ENCODE measurements at regions not wholly inside any gene's neighbourhood (a gene's known extent, or its start where the extent isn't known, plus 50 kb on each side); places are given as distances from the start of the nearest gene placed in this dataset.

DNA sequence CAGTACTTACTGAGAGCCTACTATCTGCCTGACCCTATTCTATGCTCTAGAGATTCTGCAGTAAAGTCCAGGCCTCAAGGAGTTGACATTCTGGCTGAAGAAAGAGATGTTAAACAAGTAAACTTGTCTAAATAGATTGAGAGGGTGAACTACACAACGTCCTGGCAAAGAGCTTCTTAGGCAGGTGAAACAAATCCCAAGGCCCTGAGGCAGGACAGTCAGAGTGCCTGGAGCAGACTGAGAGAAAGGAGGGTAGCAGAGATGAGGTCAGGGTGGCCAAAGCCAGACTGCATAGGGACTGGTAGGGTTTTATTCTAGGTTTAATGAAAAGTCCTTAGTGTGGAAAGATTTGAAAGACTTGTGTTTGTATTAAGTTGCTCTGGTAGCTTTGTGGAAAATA is 84.5 kb upstream of the ATP11B start:
- H3K27ac ChIP-seq (ENCODE audit: low read depth, low read length), result no peak overlapping the region
- H3K27me3 ChIP-seq (ENCODE audit: insufficient read depth, low read length), result no peaks in the 10 kb centered on the region
- no peak overlapping the region for H2AFZ ChIP-seq (ENCODE audit: low read depth, low read length)
- Mint-ChIP-seq H3K27me3 (ENCODE audit: low read depth, unreplicated experiment) (peaks cover 2% of the 10 kb centered on the region), H3K27ac (ENCODE audit: unreplicated experiment) (no peak overlapping the region), H3K9me3 (ENCODE audit: unreplicated experiment) (no peaks in the 10 kb centered on the region), H3K4me3 (ENCODE audit: unreplicated experiment) (no peak overlapping the region), H3K4me1 (ENCODE audit: low read depth, unreplicated experiment) (no peaks in the 10 kb centered on the region), H3K36me3 (ENCODE audit: low read depth, unreplicated experiment) (no peaks in the 10 kb centered on the region)
- H3K9me3 ChIP-seq (ENCODE audit: insufficient read depth, low read depth, low read length), result no peaks in the 10 kb centered on the region
- H4K20me1 ChIP-seq (ENCODE audit: insufficient read depth, low read length), result no peaks in the 10 kb centered on the region
- H3K4me1 ChIP-seq (ENCODE audit: insufficient read depth, low read length), result no peaks in the 10 kb centered on the region
- H3K4me2 ChIP-seq (ENCODE audit: low read length), result no peak overlapping the region
- TF ChIP-seq, protein P1, sequence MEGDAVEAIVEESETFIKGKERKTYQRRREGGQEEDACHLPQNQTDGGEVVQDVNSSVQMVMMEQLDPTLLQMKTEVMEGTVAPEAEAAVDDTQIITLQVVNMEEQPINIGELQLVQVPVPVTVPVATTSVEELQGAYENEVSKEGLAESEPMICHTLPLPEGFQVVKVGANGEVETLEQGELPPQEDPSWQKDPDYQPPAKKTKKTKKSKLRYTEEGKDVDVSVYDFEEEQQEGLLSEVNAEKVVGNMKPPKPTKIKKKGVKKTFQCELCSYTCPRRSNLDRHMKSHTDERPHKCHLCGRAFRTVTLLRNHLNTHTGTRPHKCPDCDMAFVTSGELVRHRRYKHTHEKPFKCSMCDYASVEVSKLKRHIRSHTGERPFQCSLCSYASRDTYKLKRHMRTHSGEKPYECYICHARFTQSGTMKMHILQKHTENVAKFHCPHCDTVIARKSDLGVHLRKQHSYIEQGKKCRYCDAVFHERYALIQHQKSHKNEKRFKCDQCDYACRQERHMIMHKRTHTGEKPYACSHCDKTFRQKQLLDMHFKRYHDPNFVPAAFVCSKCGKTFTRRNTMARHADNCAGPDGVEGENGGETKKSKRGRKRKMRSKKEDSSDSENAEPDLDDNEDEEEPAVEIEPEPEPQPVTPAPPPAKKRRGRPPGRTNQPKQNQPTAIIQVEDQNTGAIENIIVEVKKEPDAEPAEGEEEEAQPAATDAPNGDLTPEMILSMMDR (IDR thresholded peaks at IDR 0.05; ENCODE audit: insufficient read depth, low read depth, low read length), result no peak
- TF ChIP-seq EZH2 (IDR thresholded peaks at IDR 0.05; ENCODE audit: insufficient read depth, low read length), result no peak
- no peak overlapping the region for H3K9ac ChIP-seq (ENCODE audit: low read length)
- DNase-seq (ENCODE audit: low read depth) (no peak), FAIRE-seq (no peak)
- H3K36me3 ChIP-seq (ENCODE audit: insufficient read depth, low read length), result no peaks in the 10 kb centered on the region
- H3K79me2 ChIP-seq (ENCODE audit: insufficient read depth, low read length), result no peaks in the 10 kb centered on the region
- H3K4me3 ChIP-seq (ENCODE audit: insufficient read depth, low read depth, low read length), result no peak overlapping the region

GRCh38 chr3:182709306-182709705 is 84.0 kb upstream of the ATP11B start:
- no peak overlapping the region for H3K4me3 Mint-ChIP-seq (ENCODE audit: unreplicated experiment)
- Histone ChIP-seq H4K20me1 (ENCODE audit: insufficient read depth, low read length) (no peaks in the 10 kb centered on the region), H3K4me2 (ENCODE audit: low read length) (no peak overlapping the region), H3K27me3 (ENCODE audit: insufficient read depth, low read length) (no peaks in the 10 kb centered on the region), H2AFZ (ENCODE audit: low read depth, low read length) (no peak overlapping the region), H3K9me3 (ENCODE audit: insufficient read depth, low read depth, low read length) (no peaks in the 10 kb centered on the region), H3K79me2 (ENCODE audit: insufficient read depth, low read length) (no peaks in the 10 kb centered on the region), H3K4me3 (ENCODE audit: insufficient read depth, low read depth, low read length) (no peak overlapping the region), H3K27ac (ENCODE audit: low read depth, low read length) (no peak overlapping the region), H3K4me1 (ENCODE audit: insufficient read depth, low read length) (no peaks in the 10 kb centered on the region), H3K36me3 (ENCODE audit: insufficient read depth, low read length) (no peaks in the 10 kb centered on the region), H3K9ac (ENCODE audit: low read length) (no peak overlapping the region)
- no peaks in the 10 kb centered on the region for H3K36me3 Mint-ChIP-seq (ENCODE audit: low read depth, unreplicated experiment)
- DNase-seq (ENCODE audit: low read depth) (no peak), FAIRE-seq (no peak)
- peaks cover 2% of the 10 kb centered on the region for H3K27me3 Mint-ChIP-seq (ENCODE audit: low read depth, unreplicated experiment)
- no peaks in the 10 kb centered on the region for H3K4me1 Mint-ChIP-seq (ENCODE audit: low read depth, unreplicated experiment)
- TF ChIP-seq, protein P1 (IDR thresholded peaks at IDR 0.05; ENCODE audit: insufficient read depth, low read depth, low read length), result no peak
- no peak for TF ChIP-seq EZH2 (IDR thresholded peaks at IDR 0.05; ENCODE audit: insufficient read depth, low read length)
- H3K9me3 Mint-ChIP-seq (ENCODE audit: unreplicated experiment), result no peaks in the 10 kb centered on the region
- no peak overlapping the region for H3K27ac Mint-ChIP-seq (ENCODE audit: unreplicated experiment)

DNA sequence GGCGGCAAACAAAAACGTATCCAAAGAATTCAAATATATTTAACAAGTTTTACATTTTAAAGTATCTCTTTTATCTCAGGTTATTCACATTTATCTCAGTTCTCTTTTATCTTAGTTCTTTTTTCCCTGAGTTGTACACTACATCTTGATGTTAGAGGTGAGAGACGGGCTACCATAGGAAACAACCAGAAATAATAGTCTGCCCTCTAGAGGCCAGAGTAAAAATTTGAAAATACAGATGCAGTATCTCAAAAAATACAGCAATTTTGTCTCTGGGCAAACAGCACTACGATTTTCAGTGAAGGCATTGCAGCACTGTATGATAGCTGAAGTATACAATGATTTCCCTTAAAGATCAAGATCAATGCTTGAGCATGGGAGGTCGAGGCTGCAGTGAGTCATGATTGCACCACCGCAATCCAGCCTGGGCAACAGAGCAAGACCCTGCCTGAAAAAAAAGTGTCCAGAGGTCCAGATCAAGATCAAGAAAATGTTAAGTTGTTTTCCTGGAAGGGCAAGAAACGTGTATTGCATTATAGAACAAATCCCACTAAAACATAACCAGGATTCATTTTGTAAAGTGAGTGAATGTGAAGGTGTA is 82.6 kb upstream of the ATP11B start:
- TF ChIP-seq EZH2 (IDR thresholded peaks at IDR 0.05; ENCODE audit: insufficient read depth, low read length), result no peak
- TF ChIP-seq, protein P1 (IDR thresholded peaks at IDR 0.05; ENCODE audit: insufficient read depth, low read depth, low read length), result peak; percentile 61
- no peaks in the 10 kb centered on the region for H3K27me3 ChIP-seq (ENCODE audit: insufficient read depth, low read length)
- H3K79me2 ChIP-seq (ENCODE audit: insufficient read depth, low read length), result no peaks in the 10 kb centered on the region
- no peak overlapping the region for H3K9ac ChIP-seq (ENCODE audit: low read length)
- no peaks in the 10 kb centered on the region for H3K4me1 Mint-ChIP-seq (ENCODE audit: low read depth, unreplicated experiment)
- no peak overlapping the region for H3K27ac ChIP-seq (ENCODE audit: low read depth, low read length)
- no peaks in the 10 kb centered on the region for H3K36me3 ChIP-seq (ENCODE audit: insufficient read depth, low read length)
- no peak overlapping the region for H3K4me3 Mint-ChIP-seq (ENCODE audit: unreplicated experiment)
- H3K4me3 ChIP-seq (ENCODE audit: insufficient read depth, low read depth, low read length), result no peak overlapping the region
- no peaks in the 10 kb centered on the region for H3K36me3 Mint-ChIP-seq (ENCODE audit: low read depth, unreplicated experiment)
- FAIRE-seq (no peak), DNase-seq (ENCODE audit: low read depth) (no peak)
- H3K4me1 ChIP-seq (ENCODE audit: insufficient read depth, low read length), result no peaks in the 10 kb centered on the region
- no peak overlapping the region for H3K27ac Mint-ChIP-seq (ENCODE audit: unreplicated experiment)
- H3K27me3 Mint-ChIP-seq (ENCODE audit: low read depth, unreplicated experiment), result peaks cover 2% of the 10 kb centered on the region
- H3K9me3 Mint-ChIP-seq (ENCODE audit: unreplicated experiment), result no peaks in the 10 kb centered on the region
- no peaks in the 10 kb centered on the region for H3K9me3 ChIP-seq (ENCODE audit: insufficient read depth, low read depth, low read length)
- no peak overlapping the region for H3K4me2 ChIP-seq (ENCODE audit: low read length)
- no peak overlapping the region for H2AFZ ChIP-seq (ENCODE audit: low read depth, low read length)
- H4K20me1 ChIP-seq (ENCODE audit: insufficient read depth, low read length), result no peaks in the 10 kb centered on the region

Data from astrocyte (in vitro differentiated cells and primary cell).